PFSK-1 (cell line): ENCODE measurements at regions not wholly inside any gene's neighbourhood (a gene's known extent, or its start where the extent isn't known, plus 50 kb on each side); places are given as distances from the start of the nearest gene placed in this dataset.

Source experiments
- FOXP2 ChIP-seq: optimal IDR thresholded peaks from 2 replicates; pipeline ENCODE3; 2011; ENCODE audit warnings: borderline replicate concordance, control low read depth, inconsistent platforms; ENCODE audit not compliant: insufficient read depth; ENCODE audit errors: extremely low read length, extremely low read depth
- POLR2AphosphoS5 ChIP-seq: IDR thresholded peaks from 2 replicates; pipeline ENCODE4 v1.6.1; 2012; ENCODE audit warnings: low read depth, mild to moderate bottlenecking, control low read depth, low read length, moderate library complexity
- SIN3A ChIP-seq: IDR thresholded peaks from 2 replicates; pipeline ENCODE4 v1.6.1; 2012; ENCODE audit warnings: mild to moderate bottlenecking, low read length, moderate library complexity, borderline replicate concordance; ENCODE audit not compliant: insufficient read depth
- TAF1 ChIP-seq: IDR thresholded peaks from 2 replicates; pipeline ENCODE4 v1.6.1; 2012; ENCODE audit warnings: low read length, control low read depth, borderline replicate concordance; ENCODE audit not compliant: insufficient read depth
- TF ChIP-seq, protein P1 (sequence below), 2 experiments: IDR thresholded peaks; 2 replicates each; pipeline versions ENCODE4 v1.6.1 to v1.8.0; 2011 to 2012; ENCODE audit warnings: low read depth in 2 of 2, low read length in 2 of 2, control low read depth in 1 of 2, inconsistent platforms in 1 of 2, mild to moderate bottlenecking in 1 of 2, moderate library complexity in 1 of 2; ENCODE audit not compliant: insufficient read depth in 1 of 2

DNA sequence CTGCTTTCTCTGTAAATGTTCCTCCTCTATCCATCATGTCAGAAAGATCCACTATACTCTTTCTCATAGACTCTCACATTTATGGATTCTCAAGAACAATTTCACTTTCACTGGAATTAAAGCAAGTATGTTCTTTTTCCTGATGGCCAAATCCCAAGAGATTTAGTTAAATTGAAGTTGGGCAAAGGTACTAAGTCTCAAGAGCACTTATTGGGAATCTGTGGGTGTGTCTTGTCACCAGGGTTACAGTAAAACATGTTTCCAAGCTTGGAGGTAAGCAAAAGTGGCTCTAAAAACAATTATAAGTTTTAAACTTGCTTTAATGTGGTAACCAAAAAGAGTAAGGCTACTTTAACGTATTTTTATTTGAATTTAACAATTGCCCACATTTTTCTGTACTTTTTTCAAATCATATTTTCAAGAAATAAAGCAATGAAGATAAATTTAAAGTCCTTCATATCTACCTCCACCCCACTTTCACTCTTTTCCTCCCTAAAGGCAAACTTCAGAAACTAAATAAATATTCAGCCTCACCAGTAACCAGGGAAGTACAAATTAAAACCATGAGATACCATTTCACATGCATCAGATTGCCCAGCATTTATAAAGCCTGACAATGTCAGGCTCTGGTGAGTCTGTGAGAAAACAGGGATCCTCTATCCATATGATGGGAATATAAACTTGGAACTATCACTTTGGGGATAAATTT is 387.4 kb downstream of the CETN3 start:
- TF ChIP-seq SIN3A: no peak
- no peak for TF ChIP-seq FOXP2
- TF ChIP-seq TAF1: no peak
- no peak for TF ChIP-seq POLR2AphosphoS5
- TF ChIP-seq, protein P1, sequence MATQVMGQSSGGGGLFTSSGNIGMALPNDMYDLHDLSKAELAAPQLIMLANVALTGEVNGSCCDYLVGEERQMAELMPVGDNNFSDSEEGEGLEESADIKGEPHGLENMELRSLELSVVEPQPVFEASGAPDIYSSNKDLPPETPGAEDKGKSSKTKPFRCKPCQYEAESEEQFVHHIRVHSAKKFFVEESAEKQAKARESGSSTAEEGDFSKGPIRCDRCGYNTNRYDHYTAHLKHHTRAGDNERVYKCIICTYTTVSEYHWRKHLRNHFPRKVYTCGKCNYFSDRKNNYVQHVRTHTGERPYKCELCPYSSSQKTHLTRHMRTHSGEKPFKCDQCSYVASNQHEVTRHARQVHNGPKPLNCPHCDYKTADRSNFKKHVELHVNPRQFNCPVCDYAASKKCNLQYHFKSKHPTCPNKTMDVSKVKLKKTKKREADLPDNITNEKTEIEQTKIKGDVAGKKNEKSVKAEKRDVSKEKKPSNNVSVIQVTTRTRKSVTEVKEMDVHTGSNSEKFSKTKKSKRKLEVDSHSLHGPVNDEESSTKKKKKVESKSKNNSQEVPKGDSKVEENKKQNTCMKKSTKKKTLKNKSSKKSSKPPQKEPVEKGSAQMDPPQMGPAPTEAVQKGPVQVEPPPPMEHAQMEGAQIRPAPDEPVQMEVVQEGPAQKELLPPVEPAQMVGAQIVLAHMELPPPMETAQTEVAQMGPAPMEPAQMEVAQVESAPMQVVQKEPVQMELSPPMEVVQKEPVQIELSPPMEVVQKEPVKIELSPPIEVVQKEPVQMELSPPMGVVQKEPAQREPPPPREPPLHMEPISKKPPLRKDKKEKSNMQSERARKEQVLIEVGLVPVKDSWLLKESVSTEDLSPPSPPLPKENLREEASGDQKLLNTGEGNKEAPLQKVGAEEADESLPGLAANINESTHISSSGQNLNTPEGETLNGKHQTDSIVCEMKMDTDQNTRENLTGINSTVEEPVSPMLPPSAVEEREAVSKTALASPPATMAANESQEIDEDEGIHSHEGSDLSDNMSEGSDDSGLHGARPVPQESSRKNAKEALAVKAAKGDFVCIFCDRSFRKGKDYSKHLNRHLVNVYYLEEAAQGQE (IDR thresholded peaks at IDR 0.05; ENCODE audit: insufficient read depth in 1 of 2, low read depth in 2 of 2, low read length in 2 of 2): no peak

DNA sequence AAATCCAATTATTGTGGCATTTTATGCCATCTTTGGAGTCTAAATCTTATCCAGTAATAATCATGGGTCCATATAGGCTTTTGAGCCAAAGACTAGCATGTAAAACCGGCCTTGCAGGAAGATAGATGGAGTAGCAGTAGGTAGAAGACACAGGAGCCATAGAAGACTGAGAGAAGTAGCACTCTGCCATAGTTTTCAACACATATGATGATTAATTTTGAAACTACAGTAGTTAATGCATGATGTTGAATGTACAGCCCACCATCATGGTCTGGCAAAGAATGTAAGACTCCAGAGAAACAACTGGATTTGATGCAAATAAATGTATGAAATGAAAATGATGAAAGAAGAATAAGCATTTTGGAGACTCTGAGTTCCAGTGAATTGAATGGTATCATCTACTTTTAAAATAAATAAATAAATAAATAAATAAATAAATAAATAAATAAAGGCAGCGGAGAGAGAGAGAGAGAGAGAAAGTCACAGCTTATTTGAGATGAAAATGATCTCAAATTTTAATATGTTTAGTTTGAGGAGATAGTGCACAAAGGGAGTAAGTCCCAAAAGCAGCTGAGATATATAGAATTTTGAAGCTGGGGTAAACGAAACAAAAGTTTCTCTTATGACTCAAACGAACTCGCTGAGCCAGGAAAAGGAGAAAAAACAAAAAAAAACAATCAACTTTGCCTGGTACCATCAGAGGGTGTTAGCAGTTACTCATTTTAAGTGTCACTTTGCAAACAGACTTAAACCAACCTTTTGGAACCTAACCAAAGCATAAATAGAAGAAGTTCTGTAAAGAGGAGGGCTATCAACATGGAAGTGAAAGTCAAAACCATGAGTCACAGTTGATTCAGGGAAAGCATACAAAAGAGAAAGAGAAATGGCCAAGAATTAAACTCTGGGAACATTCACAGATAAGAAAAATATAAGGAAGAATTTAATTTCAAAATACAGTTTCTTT is 388.7 kb downstream of the CETN3 start:
- TF ChIP-seq, protein P1 (IDR thresholded peaks at IDR 0.05; ENCODE audit: insufficient read depth in 1 of 2, low read depth in 2 of 2, low read length in 2 of 2): no peak
- TF ChIP-seq SIN3A: no peak
- TF ChIP-seq TAF1: no peak
- no peak for TF ChIP-seq POLR2AphosphoS5
- no peak for TF ChIP-seq FOXP2

DNA sequence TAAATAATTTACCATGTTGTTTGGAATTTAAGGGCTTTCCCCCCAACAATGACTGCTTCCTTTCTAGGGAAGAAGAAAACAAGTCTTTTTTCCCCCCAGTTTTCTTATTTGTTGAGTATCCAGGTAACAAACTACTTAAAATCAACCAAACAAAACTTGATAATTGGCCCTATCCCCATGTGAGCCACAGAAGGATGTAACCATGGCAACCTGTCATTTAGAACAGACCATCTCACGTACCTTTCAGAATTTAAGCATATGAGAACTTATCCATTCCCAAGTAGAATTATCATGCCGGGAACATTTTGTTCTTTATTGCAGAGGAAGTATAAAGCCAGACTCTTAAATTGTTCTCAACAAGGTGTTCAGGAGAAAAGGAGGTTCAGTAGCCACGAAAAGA is 392.3 kb downstream of the CETN3 start:
- TF ChIP-seq, protein P1 (IDR thresholded peaks at IDR 0.05; ENCODE audit: insufficient read depth in 1 of 2, low read depth in 2 of 2, low read length in 2 of 2): no peak
- no peak for TF ChIP-seq SIN3A
- TF ChIP-seq POLR2AphosphoS5: no peak
- TF ChIP-seq TAF1: no peak
- TF ChIP-seq FOXP2: no peak

DNA sequence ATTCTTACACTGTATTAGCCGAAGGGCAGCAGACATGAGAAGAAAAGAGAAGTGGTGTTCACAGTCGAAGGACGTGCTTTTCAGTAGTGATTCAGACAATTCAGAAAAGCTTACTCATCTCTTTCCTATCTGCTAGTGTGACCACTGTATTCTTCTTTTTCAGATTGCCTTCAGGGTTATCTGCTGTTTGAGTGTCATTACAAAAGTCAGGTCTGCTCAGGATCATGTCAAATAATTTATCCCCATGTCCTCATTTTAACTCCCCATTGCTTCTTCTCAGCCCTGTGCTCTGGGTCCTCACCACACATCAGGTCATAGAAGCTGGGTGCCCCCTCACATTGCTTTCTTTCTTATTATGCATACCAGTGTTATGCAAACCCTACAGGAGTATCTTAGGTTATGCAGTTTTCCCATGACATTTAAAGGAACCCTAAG is 394.0 kb downstream of the CETN3 start:
- TF ChIP-seq FOXP2 (no peak), POLR2AphosphoS5 (no peak), TAF1 (no peak)
- TF ChIP-seq, protein P1 (IDR thresholded peaks at IDR 0.05; ENCODE audit: insufficient read depth in 1 of 2, low read depth in 2 of 2, low read length in 2 of 2): no peak
